HG02763 (cell line): ENCODE measurements at regions not wholly inside any gene's neighbourhood (a gene's known extent, or its start where the extent isn't known, plus 50 kb on each side); places are given as distances from the start of the nearest gene placed in this dataset.

ENCODE experiments used
- ATAC-seq: cut with Tn5 transposase; IDR thresholded peaks from one replicate; pipeline ENCODE4 v1.9.1; 2021; ENCODE audit warnings: mild to moderate bottlenecking, moderate library complexity; ENCODE audit not compliant: unreplicated experiment

- no peak for ATAC-seq
Measured at GRCh38 chr2:94939349-94939748, 68.1 kb downstream of the TEKT4 start.

- no peak for ATAC-seq
Measured at GRCh38 chr2:94947097-94948016, 76.1 kb downstream of the TEKT4 start.

DNA sequence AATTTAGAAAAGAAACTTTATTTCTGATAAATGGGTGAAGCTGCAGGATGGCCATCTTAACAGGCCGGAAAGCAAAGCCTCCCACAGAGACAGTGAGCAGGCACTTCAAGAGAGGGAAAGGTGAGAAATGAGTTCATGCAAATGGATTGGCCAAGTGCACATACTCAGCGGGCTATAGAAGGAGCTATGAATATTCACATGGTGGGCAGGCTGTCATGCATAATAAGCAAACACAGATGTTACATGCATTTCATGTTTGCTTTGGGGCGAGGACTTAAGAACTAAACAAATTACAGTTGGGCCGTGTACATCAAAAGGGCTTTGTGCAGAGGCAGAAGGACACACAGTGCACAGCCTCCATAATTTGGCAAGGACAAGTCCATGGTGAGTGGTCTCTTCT lies 69.8 kb upstream of the MAL start:
- ATAC-seq: no peak

GRCh38 chr2:94956797-94957391 lies 68.6 kb upstream of the MAL start:
- ATAC-seq: peak; percentile 56

- ATAC-seq: no peak
Measured at GRCh38 chr2:94958245-94958644, 67.3 kb upstream of the MAL start.

GRCh38 chr2:94960266-94960665 lies 65.2 kb upstream of the MAL start:
- ATAC-seq: no peak

GRCh38 chr2:94960751-94961150 lies 64.8 kb upstream of the MAL start:
- no peak for ATAC-seq

- ATAC-seq: no peak
Measured at GRCh38 chr2:94964193-94964592, 61.3 kb upstream of the MAL start.

DNA sequence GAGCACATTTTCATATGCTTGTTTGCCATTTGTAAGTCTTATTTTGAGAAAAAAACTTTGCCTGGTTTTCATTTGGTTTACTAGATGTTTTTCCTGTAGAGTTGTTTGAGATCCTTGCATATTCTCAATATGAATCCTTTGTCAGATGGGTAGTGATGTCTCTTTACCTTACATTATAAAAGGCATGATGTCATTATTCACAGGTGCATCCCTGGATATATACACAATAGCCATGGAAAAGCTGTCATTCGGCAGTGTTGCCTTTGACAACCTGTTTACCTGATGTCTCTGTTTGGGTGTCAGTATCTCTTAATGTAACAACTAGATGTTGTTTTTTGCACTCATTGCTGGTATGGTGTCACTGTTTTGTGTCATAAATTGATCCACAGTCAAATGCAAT lies 58.8 kb upstream of the MAL start:
- no peak for ATAC-seq

- ATAC-seq: no peak
Measured at GRCh38 chr2:94970353-94970752, 55.2 kb upstream of the MAL start.
